GM12873 (cell line): ENCODE measurements at regions not wholly inside any gene's neighbourhood (a gene's known extent, or its start where the extent isn't known, plus 50 kb on each side); places are given as distances from the start of the nearest gene placed in this dataset.

Source experiments
- TF ChIP-seq, protein P1 (sequence below): IDR thresholded peaks from 2 replicates; pipeline ENCODE4 v1.5.1; 2012; ENCODE audit warnings: low read depth, mild to moderate bottlenecking, moderate library complexity, low read length, control low read depth; ENCODE audit not compliant: insufficient read depth; ENCODE audit errors: missing control alignments

DNA sequence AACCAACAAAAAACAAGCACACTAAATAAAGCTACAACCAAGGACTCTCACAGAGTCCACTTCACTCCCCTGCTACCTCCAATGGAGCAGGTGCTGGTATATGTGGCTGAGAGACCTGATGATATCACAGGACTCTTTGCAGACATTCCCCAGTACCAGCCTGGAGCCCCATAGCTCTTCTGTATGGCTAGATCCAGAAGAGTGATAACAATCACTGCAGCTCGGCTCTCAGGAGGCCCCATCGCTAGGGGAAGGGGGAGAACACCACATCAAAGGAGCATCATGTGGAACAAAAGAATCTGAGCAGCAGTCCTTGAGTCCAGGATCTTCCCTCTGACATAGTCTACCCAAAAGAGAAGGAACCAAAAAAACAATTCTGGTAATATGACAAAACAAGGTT is 237.1 kb upstream of the TLL1 start:
- TF ChIP-seq, protein P1, sequence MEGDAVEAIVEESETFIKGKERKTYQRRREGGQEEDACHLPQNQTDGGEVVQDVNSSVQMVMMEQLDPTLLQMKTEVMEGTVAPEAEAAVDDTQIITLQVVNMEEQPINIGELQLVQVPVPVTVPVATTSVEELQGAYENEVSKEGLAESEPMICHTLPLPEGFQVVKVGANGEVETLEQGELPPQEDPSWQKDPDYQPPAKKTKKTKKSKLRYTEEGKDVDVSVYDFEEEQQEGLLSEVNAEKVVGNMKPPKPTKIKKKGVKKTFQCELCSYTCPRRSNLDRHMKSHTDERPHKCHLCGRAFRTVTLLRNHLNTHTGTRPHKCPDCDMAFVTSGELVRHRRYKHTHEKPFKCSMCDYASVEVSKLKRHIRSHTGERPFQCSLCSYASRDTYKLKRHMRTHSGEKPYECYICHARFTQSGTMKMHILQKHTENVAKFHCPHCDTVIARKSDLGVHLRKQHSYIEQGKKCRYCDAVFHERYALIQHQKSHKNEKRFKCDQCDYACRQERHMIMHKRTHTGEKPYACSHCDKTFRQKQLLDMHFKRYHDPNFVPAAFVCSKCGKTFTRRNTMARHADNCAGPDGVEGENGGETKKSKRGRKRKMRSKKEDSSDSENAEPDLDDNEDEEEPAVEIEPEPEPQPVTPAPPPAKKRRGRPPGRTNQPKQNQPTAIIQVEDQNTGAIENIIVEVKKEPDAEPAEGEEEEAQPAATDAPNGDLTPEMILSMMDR: no peak

GRCh38 chr4:165651901-165652300 is 221.1 kb upstream of the TLL1 start:
- TF ChIP-seq, protein P1: no peak

GRCh38 chr4:165654556-165654955 is 218.5 kb upstream of the TLL1 start:
- TF ChIP-seq, protein P1: no peak

GRCh38 chr4:165656399-165656798 is 216.6 kb upstream of the TLL1 start:
- TF ChIP-seq, protein P1: no peak

DNA sequence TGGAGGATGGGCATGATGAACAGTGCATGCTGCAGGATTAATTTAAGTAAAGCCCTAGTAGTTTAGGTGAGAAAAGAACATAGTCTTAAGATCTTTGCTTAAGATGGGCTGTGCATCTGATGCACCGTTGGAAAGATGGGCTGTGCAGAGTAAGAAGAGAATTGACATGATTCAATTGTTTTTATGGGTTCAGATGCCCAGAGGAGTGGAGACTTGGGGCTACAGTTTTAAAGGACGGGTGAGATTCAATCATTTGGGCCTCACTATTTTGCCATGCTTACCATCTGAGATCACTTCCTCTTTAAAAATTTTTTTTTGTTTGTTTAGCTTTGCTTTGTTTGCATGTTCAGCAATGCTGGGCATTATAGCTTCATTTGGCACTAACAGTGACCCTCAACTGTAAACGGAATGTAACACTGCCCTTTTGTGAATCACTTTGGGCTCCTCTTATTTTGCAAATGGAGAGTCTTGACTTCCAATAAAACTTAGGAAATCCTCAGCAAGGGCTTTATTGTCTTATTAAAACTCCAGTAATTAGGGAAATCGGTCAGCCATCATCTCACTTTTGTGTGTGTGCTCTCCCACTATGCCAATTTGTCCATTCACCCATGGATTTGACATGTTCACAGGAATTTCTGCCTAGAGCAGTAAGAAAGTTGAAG is 216.1 kb upstream of the TLL1 start:
- TF ChIP-seq, protein P1: no peak

DNA sequence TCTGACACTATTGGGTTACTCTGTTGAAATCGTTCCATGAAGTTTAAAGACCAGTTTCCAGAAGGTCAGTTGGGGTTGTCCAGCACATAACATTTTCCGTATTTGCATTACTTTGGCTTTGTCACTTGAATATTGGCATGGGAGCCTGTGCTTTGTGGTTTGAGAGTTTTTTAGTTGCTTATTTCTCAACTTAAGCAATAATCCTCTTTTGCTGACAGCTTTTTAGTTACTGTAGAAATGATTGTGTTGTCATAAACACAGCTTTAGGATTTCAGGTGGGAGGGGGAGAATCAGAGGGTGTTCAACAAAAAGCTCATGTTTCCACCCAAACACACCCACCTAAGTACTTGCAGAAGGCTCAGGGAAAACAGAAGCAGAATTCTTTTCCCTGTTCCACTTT is 210.7 kb upstream of the TLL1 start:
- TF ChIP-seq, protein P1: no peak

DNA sequence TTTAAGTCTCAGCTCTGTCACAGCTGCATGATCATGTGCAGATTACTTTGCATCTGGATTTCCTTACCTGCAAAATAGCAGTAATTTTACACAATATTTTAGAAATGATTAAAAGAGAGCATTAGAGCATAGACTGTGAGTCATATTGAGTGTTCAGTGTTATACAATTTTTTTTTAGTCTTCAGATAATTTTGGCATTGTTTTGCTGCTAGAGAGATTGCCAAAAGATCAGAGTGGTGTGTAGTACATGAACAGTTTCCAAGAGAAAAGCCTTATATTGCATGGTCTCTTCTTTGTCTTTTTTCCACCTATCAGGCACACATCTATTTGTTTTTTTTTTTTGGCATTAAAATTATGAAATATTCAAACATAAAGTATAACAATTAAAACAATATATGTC is 209.6 kb upstream of the TLL1 start:
- TF ChIP-seq, protein P1: no peak
